CMK (cell line): ENCODE measurements at regions not wholly inside any gene's neighbourhood (a gene's known extent, or its start where the extent isn't known, plus 50 kb on each side); places are given as distances from the start of the nearest gene placed in this dataset.
"Not testable (repeated sequence)": the region's sequence is repeated elsewhere in the genome, so short reads cannot be mapped to it uniquely, and the experiment has no call there.

Experiments
- DNase-seq: peaks from one replicate; pipeline ENCODE4 v3.0.0-alpha.2; 2010; ENCODE audit warnings: low read depth

- no peak for DNase-seq
Measured at GRCh38 chr1:182227864-182228547, 163.6 kb downstream of the GLUL start.

- DNase-seq = no peak
Measured at GRCh38 chr1:182226618-182227017, 165.0 kb downstream of the GLUL start.

GRCh38 chr1:182225755-182226154, 164.2 kb upstream of the ZNF648 start:
- DNase-seq = not testable (repeated sequence)

GRCh38 chr1:182221990-182222389, 160.5 kb upstream of the ZNF648 start:
- not testable (repeated sequence) for DNase-seq

- DNase-seq = not testable (repeated sequence)
Measured at GRCh38 chr1:182221367-182221766, 159.9 kb upstream of the ZNF648 start.

- DNase-seq = no peak
Measured at GRCh38 chr1:182217967-182218366, 156.5 kb upstream of the ZNF648 start.

GRCh38 chr1:182217071-182217470, 155.6 kb upstream of the ZNF648 start:
- DNase-seq = no peak

- no peak for DNase-seq
Measured at GRCh38 chr1:182215764-182216163, 154.3 kb upstream of the ZNF648 start.

- no peak for DNase-seq
Measured at GRCh38 chr1:182213163-182213562, 151.7 kb upstream of the ZNF648 start.

GRCh38 chr1:182211386-182211785, 149.9 kb upstream of the ZNF648 start:
- peak; percentile 31 for DNase-seq

GRCh38 chr1:182210417-182210816, 148.9 kb upstream of the ZNF648 start:
- no peak for DNase-seq

- no peak for DNase-seq
Measured at GRCh38 chr1:182207300-182207699, 145.8 kb upstream of the ZNF648 start.

- DNase-seq = no peak
Measured at GRCh38 chr1:182206626-182207239, 145.2 kb upstream of the ZNF648 start.

- no peak for DNase-seq
Measured at GRCh38 chr1:182205351-182206022, 144.0 kb upstream of the ZNF648 start.

GRCh38 chr1:182203191-182203875, 141.8 kb upstream of the ZNF648 start:
- no peak for DNase-seq

GRCh38 chr1:182201490-182201889, 140.0 kb upstream of the ZNF648 start:
- DNase-seq = not testable (repeated sequence)

GRCh38 chr1:182200025-182200812, 138.7 kb upstream of the ZNF648 start:
- no peak for DNase-seq

- DNase-seq = no peak
Measured at GRCh38 chr1:182198006-182198605, 136.6 kb upstream of the ZNF648 start.

- no peak for DNase-seq
Measured at GRCh38 chr1:182196897-182197870, 135.7 kb upstream of the ZNF648 start.

GRCh38 chr1:182195733-182196132, 134.2 kb upstream of the ZNF648 start:
- DNase-seq = no peak
